A549 (cell line): ENCODE measurements at regions not wholly inside any gene's neighbourhood (a gene's known extent, or its start where the extent isn't known, plus 50 kb on each side); places are given as distances from the start of the nearest gene placed in this dataset.

ENCODE experiments used
- ATOH8 ChIP-seq: fragments of 250-450 bp; sonication (Bioruptor Pico); IDR thresholded peaks from 2 replicates; pipeline ENCODE4 v1.5.0; 2020; ENCODE audit warnings: low read depth, mild to moderate bottlenecking, moderate library complexity
- BHLHE40 ChIP-seq: IDR thresholded peaks from 2 replicates; pipeline ENCODE4 v1.6.1; 2012; ENCODE audit warnings: low read depth, low read length, inconsistent platforms
- CBX8 ChIP-seq: fragments of 200-600 bp; sonication (generic); IDR thresholded peaks from 2 replicates; pipeline ENCODE4 v1.6.1; 2016
- CEBPB ChIP-seq, 2 experiments: fragments of >200 bp in 1 of 2; sonication (Bioruptor Twin) in 1 of 2; formaldehyde crosslinking in 1 of 2; IDR thresholded peaks; 2 replicates each; pipeline ENCODE4 v1.6.1; 2012 to 2016
- CHD4 ChIP-seq: fragments of 200-600 bp; sonication (generic); IDR thresholded peaks from 2 replicates; pipeline ENCODE4 v1.6.1; 2016; ENCODE audit warnings: antibody characterized with exemption, mild to moderate bottlenecking, borderline replicate concordance
- CTCF ChIP-seq: fragments of >200 bp; sonication (Bioruptor Twin); formaldehyde crosslinking; IDR thresholded peaks from 3 replicates; pipeline ENCODE4 v1.5.1; 2016
- EHF ChIP-seq: fragments of 250-450 bp; sonication (Bioruptor Pico); IDR thresholded peaks from 2 replicates; pipeline ENCODE4 v1.5.0; 2020; ENCODE audit warnings: mild to moderate bottlenecking
- EHMT2 ChIP-seq: fragments of 200-600 bp; sonication (generic); IDR thresholded peaks from 2 replicates; pipeline ENCODE4 v1.6.1; 2016; ENCODE audit warnings: antibody characterized with exemption, low read depth, mild to moderate bottlenecking, moderate library complexity
- ESRRA ChIP-seq: fragments of 150-350 bp; IDR thresholded peaks from 2 replicates; pipeline ENCODE4 v1.6.1; 2014; ENCODE audit warnings: mild to moderate bottlenecking, low read length, borderline replicate concordance
- FOXS1 ChIP-seq: fragments of 250-450 bp; sonication (Bioruptor Pico); IDR thresholded peaks from 2 replicates; pipeline ENCODE4 v1.5.0; 2020; ENCODE audit warnings: mild to moderate bottlenecking, moderate library complexity
- HOXA7 ChIP-seq: fragments of 250-450 bp; sonication (Bioruptor Pico); IDR thresholded peaks from 2 replicates; pipeline ENCODE4 v1.5.0; 2020; ENCODE audit warnings: mild to moderate bottlenecking, moderate library complexity
- JUNB ChIP-seq: fragments of >200 bp; sonication (Bioruptor Twin); formaldehyde crosslinking; IDR thresholded peaks from 2 replicates; pipeline ENCODE4 v1.6.1; 2016
- KDM1A ChIP-seq: fragments of 200-600 bp; sonication (generic); IDR thresholded peaks from 2 replicates; pipeline ENCODE4 v1.6.1; 2016; ENCODE audit warnings: low read depth, mild to moderate bottlenecking
- MAFK ChIP-seq: fragments of 450-650 bp; IDR thresholded peaks from 2 replicates; pipeline ENCODE4 v1.6.1; 2014; ENCODE audit not compliant: partially characterized antibody
- NFE2L2 ChIP-seq: fragments of 150-350 bp; conservative IDR thresholded peaks from 2 replicates; pipeline ENCODE4 v1.6.1; 2014; ENCODE audit warnings: low read length
- NR3C1 ChIP-seq: fragments of >200 bp; sonication (Bioruptor Twin); formaldehyde crosslinking; IDR thresholded peaks from 3 replicates; pipeline ENCODE4 v1.6.1; 2017
- PHF8 ChIP-seq: fragments of 200-600 bp; sonication (generic); IDR thresholded peaks from 2 replicates; pipeline ENCODE4 v1.6.1; 2016; ENCODE audit warnings: low read depth, mild to moderate bottlenecking, antibody characterized with exemption, moderate library complexity, borderline replicate concordance
- POLR2AphosphoS2 ChIP-seq: conservative IDR thresholded peaks from 2 replicates; pipeline ENCODE4 v1.6.1; 2012; ENCODE audit warnings: low read length, improper control_type of control experiment, inconsistent platforms
- RARB ChIP-seq: fragments of 250-450 bp; sonication (Bioruptor Pico); IDR thresholded peaks from 2 replicates; pipeline ENCODE4 v1.8.0; 2021; ENCODE audit warnings: mild to moderate bottlenecking, moderate library complexity
- RCOR1 ChIP-seq: fragments of 150-350 bp; IDR thresholded peaks from 2 replicates; pipeline ENCODE4 v1.6.1; 2014; ENCODE audit warnings: antibody characterized with exemption, low read length, low read depth
- RFX5 ChIP-seq: fragments of 450-650 bp; IDR thresholded peaks from 2 replicates; pipeline ENCODE4 v1.7.1; 2014; ENCODE audit warnings: antibody characterized with exemption, mild to moderate bottlenecking, moderate library complexity
- RNF2 ChIP-seq: fragments of 200-600 bp; sonication (generic); IDR thresholded peaks from 2 replicates; pipeline ENCODE4 v1.6.1; 2016; ENCODE audit warnings: low read depth, mild to moderate bottlenecking, antibody characterized with exemption, moderate library complexity, borderline replicate concordance
- SMC3 ChIP-seq: fragments of >200 bp; sonication (Bioruptor Twin); formaldehyde crosslinking; IDR thresholded peaks from 3 replicates; pipeline ENCODE4 v1.6.1; 2018; ENCODE audit warnings: inconsistent platforms
- TP53 ChIP-seq: fragments of 250-450 bp; sonication (Bioruptor Pico); IDR thresholded peaks from 2 replicates; pipeline ENCODE4 v1.5.0; 2021; ENCODE audit warnings: mild to moderate bottlenecking, moderate library complexity
- ZFP36 ChIP-seq: fragments of 450-650 bp; IDR thresholded peaks from 2 replicates; pipeline ENCODE4 v1.6.1; 2014; ENCODE audit warnings: borderline replicate concordance; ENCODE audit not compliant: partially characterized antibody
- TF ChIP-seq, protein P1 (sequence below): IDR thresholded peaks from 2 replicates; pipeline ENCODE4 v1.6.1; 2012; ENCODE audit warnings: low read depth, borderline replicate concordance
- TF ChIP-seq, protein P2 (sequence below): fragments of 200-600 bp; sonication (generic); IDR thresholded peaks from 2 replicates; pipeline ENCODE4 v1.6.1; 2016; ENCODE audit warnings: antibody characterized with exemption, mild to moderate bottlenecking, moderate library complexity
- TF ChIP-seq, protein P3 (sequence below): IDR thresholded peaks from 2 replicates; pipeline ENCODE4 v1.6.1; 2012

DNA sequence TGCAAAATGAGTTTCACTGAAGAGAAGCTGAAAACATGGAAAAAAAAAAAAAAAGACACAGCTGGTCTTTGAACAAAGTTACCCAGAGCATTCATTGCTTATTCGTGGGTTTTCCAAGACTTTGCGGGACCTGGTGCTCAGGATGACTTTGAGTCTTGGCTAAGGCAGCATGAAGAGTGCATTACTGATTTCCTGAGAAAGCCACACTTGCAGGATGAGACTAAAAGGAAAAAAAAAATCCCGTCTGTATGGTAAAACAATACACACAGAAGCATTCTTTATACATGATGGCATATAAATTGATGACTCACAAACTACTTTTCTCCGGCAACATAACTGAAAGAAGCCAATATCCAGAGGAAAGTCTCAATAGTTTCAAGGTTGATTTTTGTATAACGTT, 195.4 kb downstream of the SPP2 start (continued):
- TF ChIP-seq ATOH8 (CRISPR knock-in tag) (no peak), CBX8 (no peak), SMC3 (peak; percentile 11; the same call in 1 of the 3 replicates), CHD4 (no peak), CEBPB (IDR thresholded peaks at IDR 0.05) (peak in 1 of 2 experiments; percentile 38; a peak in 1 of 4 replicates), RCOR1 (no peak), ZFP36 (no peak), RNF2 (no peak), RFX5 (no peak), TP53 (no peak), ESRRA (no peak), POLR2AphosphoS2 (no peak), KDM1A (no peak), JUNB (peak; percentile 85), FOXS1 (CRISPR knock-in tag) (no peak), EHF (CRISPR knock-in tag) (no peak), NFE2L2 (no peak), EHMT2 (no peak), BHLHE40 (no peak), RARB (CRISPR knock-in tag) (no peak), HOXA7 (CRISPR knock-in tag) (no peak), MAFK (peak; percentile 33), CTCF (no peak), NR3C1 (no peak), PHF8 (no peak)
- TF ChIP-seq, protein P1, sequence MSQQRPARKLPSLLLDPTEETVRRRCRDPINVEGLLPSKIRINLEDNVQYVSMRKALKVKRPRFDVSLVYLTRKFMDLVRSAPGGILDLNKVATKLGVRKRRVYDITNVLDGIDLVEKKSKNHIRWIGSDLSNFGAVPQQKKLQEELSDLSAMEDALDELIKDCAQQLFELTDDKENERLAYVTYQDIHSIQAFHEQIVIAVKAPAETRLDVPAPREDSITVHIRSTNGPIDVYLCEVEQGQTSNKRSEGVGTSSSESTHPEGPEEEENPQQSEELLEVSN, result no peak
- TF ChIP-seq, protein P2, sequence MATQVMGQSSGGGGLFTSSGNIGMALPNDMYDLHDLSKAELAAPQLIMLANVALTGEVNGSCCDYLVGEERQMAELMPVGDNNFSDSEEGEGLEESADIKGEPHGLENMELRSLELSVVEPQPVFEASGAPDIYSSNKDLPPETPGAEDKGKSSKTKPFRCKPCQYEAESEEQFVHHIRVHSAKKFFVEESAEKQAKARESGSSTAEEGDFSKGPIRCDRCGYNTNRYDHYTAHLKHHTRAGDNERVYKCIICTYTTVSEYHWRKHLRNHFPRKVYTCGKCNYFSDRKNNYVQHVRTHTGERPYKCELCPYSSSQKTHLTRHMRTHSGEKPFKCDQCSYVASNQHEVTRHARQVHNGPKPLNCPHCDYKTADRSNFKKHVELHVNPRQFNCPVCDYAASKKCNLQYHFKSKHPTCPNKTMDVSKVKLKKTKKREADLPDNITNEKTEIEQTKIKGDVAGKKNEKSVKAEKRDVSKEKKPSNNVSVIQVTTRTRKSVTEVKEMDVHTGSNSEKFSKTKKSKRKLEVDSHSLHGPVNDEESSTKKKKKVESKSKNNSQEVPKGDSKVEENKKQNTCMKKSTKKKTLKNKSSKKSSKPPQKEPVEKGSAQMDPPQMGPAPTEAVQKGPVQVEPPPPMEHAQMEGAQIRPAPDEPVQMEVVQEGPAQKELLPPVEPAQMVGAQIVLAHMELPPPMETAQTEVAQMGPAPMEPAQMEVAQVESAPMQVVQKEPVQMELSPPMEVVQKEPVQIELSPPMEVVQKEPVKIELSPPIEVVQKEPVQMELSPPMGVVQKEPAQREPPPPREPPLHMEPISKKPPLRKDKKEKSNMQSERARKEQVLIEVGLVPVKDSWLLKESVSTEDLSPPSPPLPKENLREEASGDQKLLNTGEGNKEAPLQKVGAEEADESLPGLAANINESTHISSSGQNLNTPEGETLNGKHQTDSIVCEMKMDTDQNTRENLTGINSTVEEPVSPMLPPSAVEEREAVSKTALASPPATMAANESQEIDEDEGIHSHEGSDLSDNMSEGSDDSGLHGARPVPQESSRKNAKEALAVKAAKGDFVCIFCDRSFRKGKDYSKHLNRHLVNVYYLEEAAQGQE, result no peak
- TF ChIP-seq, protein P3, sequence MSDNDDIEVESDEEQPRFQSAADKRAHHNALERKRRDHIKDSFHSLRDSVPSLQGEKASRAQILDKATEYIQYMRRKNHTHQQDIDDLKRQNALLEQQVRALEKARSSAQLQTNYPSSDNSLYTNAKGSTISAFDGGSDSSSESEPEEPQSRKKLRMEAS, result peak; percentile 65
